ENCODE measurements at regions not wholly inside any gene's neighbourhood (a gene's known extent, or its start where the extent isn't known, plus 50 kb on each side); places are given as distances from the start of the nearest gene placed in this dataset.

GRCh38 chr13:44193731-44194130, 179.9 kb upstream of the SERP2 start:
- H3K4me3 ChIP-seq (replicated peaks in 1 of 3; ENCODE audit: insufficient read depth in 1 of 3, low read depth in 2 of 3, low read length in 3 of 3), result no peak overlapping the region
- intact Hi-C loops (cut with micrococcal nuclease; ENCODE audit: unreplicated experiment) (no loop called here), in situ Hi-C loops (cut with HindIII; ENCODE audit: extremely low pct_ligation_motif_present, low pct_unique_long_range_greater_than_20kb) (loop anchor here (5.0 kb wide), 1 partner anchor 244 kb away; no protein-coding TSS in a partner anchor)
- no peak for FAIRE-seq
- WGBS (ENCODE audit: low lambda C conversion rate), result 88% methylated on average over 3 of the region's 3 CpGs
- POLR2A ChIA-PET, result no interaction called here
- no peak; the same call in 2 of the 3 replicates for ATAC-seq
- BruUV-seq (replicated peaks), result no TSS peak
- H4K20me1 ChIP-seq (ENCODE audit: insufficient read depth, low read length), result no peaks in the 10 kb centered on the region
- no peak overlapping the region for H3K9ac ChIP-seq (ENCODE audit: insufficient read depth, low read depth, low read length)
- H3K36me3 ChIP-seq (replicated peaks in 1 of 2; ENCODE audit: control insufficient read depth in 1 of 2, insufficient read depth in 2 of 2, low read length in 2 of 2), result no peaks in the 10 kb centered on the region
- no peak for DNase-seq (ENCODE audit: low spot score)
- H3K4me2 ChIP-seq (ENCODE audit: low read depth, low read length), result no peak overlapping the region
- H3K9me3 ChIP-seq (ENCODE audit: low read length), result no peaks in the 10 kb centered on the region
- CTCF ChIA-PET (ENCODE audit: low intra/inter-chr PET ratio, low total read pairs), result no interaction called here
- no peaks in the 10 kb centered on the region for H3K27me3 ChIP-seq (ENCODE audit: control insufficient read depth in 1 of 2, insufficient read depth in 2 of 2, low read length in 2 of 2)
- TF ChIP-seq, protein P1, sequence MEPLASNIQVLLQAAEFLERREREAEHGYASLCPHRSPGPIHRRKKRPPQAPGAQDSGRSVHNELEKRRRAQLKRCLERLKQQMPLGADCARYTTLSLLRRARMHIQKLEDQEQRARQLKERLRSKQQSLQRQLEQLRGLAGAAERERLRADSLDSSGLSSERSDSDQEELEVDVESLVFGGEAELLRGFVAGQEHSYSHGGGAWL (CRISPR knock-in tag; IDR thresholded peaks at IDR 0.05), result no peak
- TF ChIP-seq PITX1 (CRISPR knock-in tag; IDR thresholded peaks at IDR 0.05) (no peak), FIP1L1 (IDR thresholded peaks at IDR 0.05; ENCODE audit: borderline replicate concordance, insufficient read depth, low read depth, low read length) (no peak)
- TF ChIP-seq, protein P2, sequence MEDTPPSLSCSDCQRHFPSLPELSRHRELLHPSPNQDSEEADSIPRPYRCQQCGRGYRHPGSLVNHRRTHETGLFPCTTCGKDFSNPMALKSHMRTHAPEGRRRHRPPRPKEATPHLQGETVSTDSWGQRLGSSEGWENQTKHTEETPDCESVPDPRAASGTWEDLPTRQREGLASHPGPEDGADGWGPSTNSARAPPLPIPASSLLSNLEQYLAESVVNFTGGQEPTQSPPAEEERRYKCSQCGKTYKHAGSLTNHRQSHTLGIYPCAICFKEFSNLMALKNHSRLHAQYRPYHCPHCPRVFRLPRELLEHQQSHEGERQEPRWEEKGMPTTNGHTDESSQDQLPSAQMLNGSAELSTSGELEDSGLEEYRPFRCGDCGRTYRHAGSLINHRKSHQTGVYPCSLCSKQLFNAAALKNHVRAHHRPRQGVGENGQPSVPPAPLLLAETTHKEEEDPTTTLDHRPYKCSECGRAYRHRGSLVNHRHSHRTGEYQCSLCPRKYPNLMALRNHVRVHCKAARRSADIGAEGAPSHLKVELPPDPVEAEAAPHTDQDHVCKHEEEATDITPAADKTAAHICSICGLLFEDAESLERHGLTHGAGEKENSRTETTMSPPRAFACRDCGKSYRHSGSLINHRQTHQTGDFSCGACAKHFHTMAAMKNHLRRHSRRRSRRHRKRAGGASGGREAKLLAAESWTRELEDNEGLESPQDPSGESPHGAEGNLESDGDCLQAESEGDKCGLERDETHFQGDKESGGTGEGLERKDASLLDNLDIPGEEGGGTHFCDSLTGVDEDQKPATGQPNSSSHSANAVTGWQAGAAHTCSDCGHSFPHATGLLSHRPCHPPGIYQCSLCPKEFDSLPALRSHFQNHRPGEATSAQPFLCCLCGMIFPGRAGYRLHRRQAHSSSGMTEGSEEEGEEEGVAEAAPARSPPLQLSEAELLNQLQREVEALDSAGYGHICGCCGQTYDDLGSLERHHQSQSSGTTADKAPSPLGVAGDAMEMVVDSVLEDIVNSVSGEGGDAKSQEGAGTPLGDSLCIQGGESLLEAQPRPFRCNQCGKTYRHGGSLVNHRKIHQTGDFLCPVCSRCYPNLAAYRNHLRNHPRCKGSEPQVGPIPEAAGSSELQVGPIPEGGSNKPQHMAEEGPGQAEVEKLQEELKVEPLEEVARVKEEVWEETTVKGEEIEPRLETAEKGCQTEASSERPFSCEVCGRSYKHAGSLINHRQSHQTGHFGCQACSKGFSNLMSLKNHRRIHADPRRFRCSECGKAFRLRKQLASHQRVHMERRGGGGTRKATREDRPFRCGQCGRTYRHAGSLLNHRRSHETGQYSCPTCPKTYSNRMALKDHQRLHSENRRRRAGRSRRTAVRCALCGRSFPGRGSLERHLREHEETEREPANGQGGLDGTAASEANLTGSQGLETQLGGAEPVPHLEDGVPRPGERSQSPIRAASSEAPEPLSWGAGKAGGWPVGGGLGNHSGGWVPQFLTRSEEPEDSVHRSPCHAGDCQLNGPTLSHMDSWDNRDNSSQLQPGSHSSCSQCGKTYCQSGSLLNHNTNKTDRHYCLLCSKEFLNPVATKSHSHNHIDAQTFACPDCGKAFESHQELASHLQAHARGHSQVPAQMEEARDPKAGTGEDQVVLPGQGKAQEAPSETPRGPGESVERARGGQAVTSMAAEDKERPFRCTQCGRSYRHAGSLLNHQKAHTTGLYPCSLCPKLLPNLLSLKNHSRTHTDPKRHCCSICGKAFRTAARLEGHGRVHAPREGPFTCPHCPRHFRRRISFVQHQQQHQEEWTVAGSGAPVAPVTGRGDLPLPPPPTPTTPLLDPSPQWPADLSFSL (CRISPR knock-in tag; IDR thresholded peaks at IDR 0.05), result no peak
- no peak overlapping the region for H3K27ac ChIP-seq (ENCODE audit: extremely low read length, insufficient read depth, low read length)
- no peaks in the 10 kb centered on the region for H3K79me2 ChIP-seq (ENCODE audit: insufficient read depth, low read length)
- H3K4me1 ChIP-seq (ENCODE audit: insufficient read depth, low read length), result peaks cover 29% of the 10 kb centered on the region
- no peak overlapping the region for H2AFZ ChIP-seq (ENCODE audit: low read length)
